ENCODE measurements at regions not wholly inside any gene's neighbourhood (a gene's known extent, or its start where the extent isn't known, plus 50 kb on each side); places are given as distances from the start of the nearest gene placed in this dataset.

GRCh38 chr5:5751987-5752386 is 329.5 kb downstream of the ICE1 start:
- no peaks in the 10 kb centered on the region for H3K27me3 ChIP-seq
- H3K36me3 ChIP-seq, result no peaks in the 10 kb centered on the region
- no peak overlapping the region for H3K27ac ChIP-seq
- intact Hi-C loops (cut with DNase I), result no loop called here
- H3K9me3 ChIP-seq, result no peaks in the 10 kb centered on the region
- no peak for DNase-seq
- no peak overlapping the region for H3K4me3 ChIP-seq (replicated peaks in 1 of 3)
- 51 to 89% methylated on average over 7 of the region's 7 CpGs for WGBS, 2 donors
- TF ChIP-seq CTCF (IDR thresholded peaks at IDR 0.05) (no peak), POLR2A (IDR thresholded peaks at IDR 0.05) (no peak)
- peaks cover 0 to 15% of the 10 kb centered on the region in 2 donors for H3K4me1 ChIP-seq

GRCh38 chr5:5751498-5751897 is 329.0 kb downstream of the ICE1 start:
- no peak for DNase-seq
- Histone ChIP-seq H3K4me3 (replicated peaks in 1 of 3) (no peak overlapping the region), H3K9me3 (no peaks in the 10 kb centered on the region), H3K27ac (no peak overlapping the region), H3K4me1 (peaks cover 0 to 15% of the 10 kb centered on the region in 2 donors), H3K36me3 (no peaks in the 10 kb centered on the region), H3K27me3 (no peaks in the 10 kb centered on the region)
- intact Hi-C loops (cut with DNase I), result no loop called here
- WGBS, 2 donors, result 92% methylated on average over 4 of the region's 4 CpGs
- TF ChIP-seq CTCF (IDR thresholded peaks at IDR 0.05), result no peak

- no peak overlapping the region for H3K27ac ChIP-seq
- TF ChIP-seq CTCF (IDR thresholded peaks at IDR 0.05) (no peak), POLR2A (IDR thresholded peaks at IDR 0.05) (no peak)
- no peaks in the 10 kb centered on the region for H3K9me3 ChIP-seq
- no peak overlapping the region for H3K4me3 ChIP-seq (replicated peaks in 1 of 3)
- intact Hi-C loops (cut with DNase I), result no loop called here
- no peaks in the 10 kb centered on the region for H3K4me1 ChIP-seq
- H3K36me3 ChIP-seq, result no peaks in the 10 kb centered on the region
- H3K27me3 ChIP-seq, result no peaks in the 10 kb centered on the region
- DNase-seq, result no peak
Observed at GRCh38 chr5:5741418-5741817, 318.9 kb downstream of the ICE1 start.

GRCh38 chr5:5739490-5739945 is 317.0 kb downstream of the ICE1 start:
- no peaks in the 10 kb centered on the region for H3K36me3 ChIP-seq
- H3K9me3 ChIP-seq, result no peaks in the 10 kb centered on the region
- DNase-seq, result no peak
- TF ChIP-seq POLR2A (IDR thresholded peaks at IDR 0.05) (no peak), CTCF (IDR thresholded peaks at IDR 0.05) (no peak)
- H3K4me1 ChIP-seq, result no peaks in the 10 kb centered on the region
- no peak overlapping the region for H3K4me3 ChIP-seq (replicated peaks in 1 of 3)
- H3K27me3 ChIP-seq, result no peaks in the 10 kb centered on the region
- intact Hi-C loops (cut with DNase I), result no loop called here
- 85 to 89% methylated on average over 3 of the region's 3 CpGs for WGBS, 2 donors
- H3K27ac ChIP-seq, result no peak overlapping the region

GRCh38 chr5:5738797-5739489 is 316.5 kb downstream of the ICE1 start:
- 79 to 84% methylated on average over 2 of the region's 2 CpGs for WGBS, 2 donors
- no peaks in the 10 kb centered on the region for H3K36me3 ChIP-seq
- DNase-seq, result no peak
- H3K27me3 ChIP-seq, result no peaks in the 10 kb centered on the region
- H3K4me3 ChIP-seq (replicated peaks in 1 of 3), result no peak overlapping the region
- no peak for TF ChIP-seq POLR2A (IDR thresholded peaks at IDR 0.05)
- TF ChIP-seq CTCF (IDR thresholded peaks at IDR 0.05), result no peak
- no peaks in the 10 kb centered on the region for H3K4me1 ChIP-seq
- H3K27ac ChIP-seq, result no peak overlapping the region
- intact Hi-C loops (cut with DNase I), result no loop called here
- no peaks in the 10 kb centered on the region for H3K9me3 ChIP-seq

Measured in thyroid gland (tissue), 4 donors.